Fibroblast of lung (primary cell): ENCODE measurements at regions not wholly inside any gene's neighbourhood (a gene's known extent, or its start where the extent isn't known, plus 50 kb on each side); places are given as distances from the start of the nearest gene placed in this dataset.

Experiments
- DNase-seq, 2 donors: peaks; one replicate each; pipeline versions ENCODE4 v3.0.0 to v3.0.0-alpha.2; 2010; ENCODE audit warnings: low read depth in 2 of 2
- H2AFZ ChIP-seq: 2 replicates; pipeline ENCODE4 v1.5.1; 2012; ENCODE audit warnings: low read length, control low read depth, inconsistent platforms
- H3K27ac ChIP-seq: 2 replicates; pipeline ENCODE4 v1.5.1; 2011; ENCODE audit warnings: low read length, control low read depth; ENCODE audit not compliant: insufficient read depth
- H3K27me3 ChIP-seq: 2 replicates; pipeline ENCODE4 v1.5.1; 2011; ENCODE audit warnings: mild to moderate bottlenecking, low read length; ENCODE audit not compliant: control insufficient read depth, insufficient read depth
- H3K36me3 ChIP-seq: 2 replicates; pipeline ENCODE4 v1.5.1; 2011; ENCODE audit warnings: low read length; ENCODE audit not compliant: control insufficient read depth, insufficient read depth
- H3K4me1 ChIP-seq: 2 replicates; pipeline ENCODE4 v1.5.1; 2011; ENCODE audit warnings: low read length; ENCODE audit not compliant: control insufficient read depth, insufficient read depth; ENCODE audit errors: extremely low read depth
- H3K4me2 ChIP-seq: 2 replicates; pipeline ENCODE4 v1.5.1; 2011; ENCODE audit warnings: low read length, control low read depth; ENCODE audit not compliant: insufficient read depth; ENCODE audit errors: extremely low read depth
- H3K4me3 ChIP-seq, 4 experiments: fragments of 200-600 bp in 1 of 4; sonication (generic) in 1 of 4; replicated peaks in 1 of 4; 2 replicates each; pipeline ENCODE4 v1.5.1; 2011 to 2016; ENCODE audit warnings: low read length in 4 of 4, low read depth in 3 of 4, mild to moderate bottlenecking in 3 of 4, control low read depth in 2 of 4, inconsistent platforms in 1 of 4, mixed read lengths in 1 of 4; ENCODE audit not compliant: insufficient read depth in 1 of 4; ENCODE audit errors: control extremely low read depth in 1 of 4
- H3K79me2 ChIP-seq: 2 replicates; pipeline ENCODE4 v1.5.1; 2012; ENCODE audit warnings: mild to moderate bottlenecking, low read length, inconsistent platforms; ENCODE audit not compliant: control insufficient read depth, insufficient read depth
- H3K9ac ChIP-seq: 2 replicates; pipeline ENCODE4 v1.5.1; 2011; ENCODE audit warnings: mild to moderate bottlenecking, low read length, control low read depth; ENCODE audit not compliant: insufficient read depth
- H3K9me3 ChIP-seq: 2 replicates; pipeline ENCODE4 v1.5.1; 2012; ENCODE audit warnings: low read depth, low read length; ENCODE audit not compliant: control insufficient read depth, insufficient read depth
- H4K20me1 ChIP-seq: 2 replicates; pipeline ENCODE4 v1.5.1; 2011; ENCODE audit warnings: low read length; ENCODE audit not compliant: control insufficient read depth, insufficient read depth; ENCODE audit errors: extremely low read depth
- EZH2 ChIP-seq: IDR thresholded peaks from 2 replicates; pipeline ENCODE4 v1.5.1; 2012; ENCODE audit warnings: low read length, control low read depth, mild to moderate bottlenecking; ENCODE audit errors: missing control alignments
- TF ChIP-seq, protein P1 (sequence below), 2 donors: IDR thresholded peaks in 1 of 2; conservative IDR thresholded peaks in 1 of 2; 1 replicate in 1 of 2; 2 replicates in 1 of 2; pipeline ENCODE4 v1.5.1; 2011 to 2012; ENCODE audit warnings: low read length in 2 of 2, control low read depth in 1 of 2, inconsistent platforms in 1 of 2, low read depth in 1 of 2, mild to moderate bottlenecking in 1 of 2

DNA sequence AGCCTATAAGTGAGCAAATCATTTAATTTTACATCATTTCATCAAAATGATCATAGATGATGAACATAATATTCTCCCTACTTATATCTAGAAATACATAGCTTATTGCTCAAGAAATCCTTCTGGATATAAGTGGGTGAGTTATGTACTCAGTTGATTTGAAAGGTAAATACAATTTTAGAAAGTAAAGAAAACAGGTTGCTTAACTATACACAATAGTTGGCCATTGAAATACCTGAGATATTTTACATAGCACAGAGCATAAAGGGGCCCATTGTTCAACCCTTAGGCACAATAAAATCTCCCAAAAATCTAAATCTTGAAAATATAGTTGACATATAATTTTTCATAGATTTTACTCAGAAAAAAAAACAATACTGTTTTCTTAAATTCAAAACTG, 782.0 kb upstream of the KLHL1 start:
- no peak overlapping the region for H3K4me2 ChIP-seq
- DNase-seq, result no peak
- no peak overlapping the region for H2AFZ ChIP-seq
- no peaks in the 10 kb centered on the region for H3K4me1 ChIP-seq
- H3K27ac ChIP-seq, result no peak overlapping the region
- no peaks in the 10 kb centered on the region for H3K9me3 ChIP-seq
- no peak for TF ChIP-seq EZH2
- TF ChIP-seq, protein P1, sequence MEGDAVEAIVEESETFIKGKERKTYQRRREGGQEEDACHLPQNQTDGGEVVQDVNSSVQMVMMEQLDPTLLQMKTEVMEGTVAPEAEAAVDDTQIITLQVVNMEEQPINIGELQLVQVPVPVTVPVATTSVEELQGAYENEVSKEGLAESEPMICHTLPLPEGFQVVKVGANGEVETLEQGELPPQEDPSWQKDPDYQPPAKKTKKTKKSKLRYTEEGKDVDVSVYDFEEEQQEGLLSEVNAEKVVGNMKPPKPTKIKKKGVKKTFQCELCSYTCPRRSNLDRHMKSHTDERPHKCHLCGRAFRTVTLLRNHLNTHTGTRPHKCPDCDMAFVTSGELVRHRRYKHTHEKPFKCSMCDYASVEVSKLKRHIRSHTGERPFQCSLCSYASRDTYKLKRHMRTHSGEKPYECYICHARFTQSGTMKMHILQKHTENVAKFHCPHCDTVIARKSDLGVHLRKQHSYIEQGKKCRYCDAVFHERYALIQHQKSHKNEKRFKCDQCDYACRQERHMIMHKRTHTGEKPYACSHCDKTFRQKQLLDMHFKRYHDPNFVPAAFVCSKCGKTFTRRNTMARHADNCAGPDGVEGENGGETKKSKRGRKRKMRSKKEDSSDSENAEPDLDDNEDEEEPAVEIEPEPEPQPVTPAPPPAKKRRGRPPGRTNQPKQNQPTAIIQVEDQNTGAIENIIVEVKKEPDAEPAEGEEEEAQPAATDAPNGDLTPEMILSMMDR (conservative IDR thresholded peaks at IDR 0.05 in 1 of 2, IDR thresholded peaks at IDR 0.05 in 1 of 2; ENCODE audit: low read depth in 1 of 2, low read length in 2 of 2), result no peak
- H3K79me2 ChIP-seq, result no peaks in the 10 kb centered on the region
- no peaks in the 10 kb centered on the region for H3K27me3 ChIP-seq
- no peaks in the 10 kb centered on the region for H4K20me1 ChIP-seq
- H3K4me3 ChIP-seq, result no peak overlapping the region
- H3K9ac ChIP-seq, result no peak overlapping the region
- H3K36me3 ChIP-seq, result no peaks in the 10 kb centered on the region

DNA sequence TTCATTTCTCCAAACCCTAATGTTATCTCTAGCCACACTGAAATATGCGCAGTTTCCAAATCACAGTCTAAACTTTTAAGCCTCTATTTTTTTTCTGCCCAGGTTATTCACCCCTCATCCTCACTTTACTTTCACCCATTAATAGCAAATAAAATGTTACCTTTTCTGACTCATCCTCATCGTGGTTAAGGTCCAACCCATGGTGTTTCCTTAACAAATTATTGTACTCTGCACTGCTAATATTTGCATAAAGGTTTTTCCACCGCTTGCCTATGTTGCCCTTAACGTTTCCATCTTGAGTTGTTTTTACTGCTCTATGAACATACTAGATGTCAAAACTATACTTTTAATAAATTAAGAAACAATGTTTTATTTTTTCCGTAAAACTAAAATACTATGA, 780.9 kb upstream of the KLHL1 start:
- Histone ChIP-seq H3K9me3 (no peaks in the 10 kb centered on the region), H2AFZ (no peak overlapping the region), H3K36me3 (no peaks in the 10 kb centered on the region), H3K4me2 (no peak overlapping the region), H3K79me2 (no peaks in the 10 kb centered on the region), H3K4me3 (no peak overlapping the region), H3K27me3 (no peaks in the 10 kb centered on the region), H4K20me1 (no peaks in the 10 kb centered on the region), H3K9ac (no peak overlapping the region), H3K27ac (no peak overlapping the region), H3K4me1 (no peaks in the 10 kb centered on the region)
- TF ChIP-seq EZH2, result no peak
- TF ChIP-seq, protein P1 (conservative IDR thresholded peaks at IDR 0.05 in 1 of 2, IDR thresholded peaks at IDR 0.05 in 1 of 2; ENCODE audit: low read depth in 1 of 2, low read length in 2 of 2), result no peak
- DNase-seq, result no peak

DNA sequence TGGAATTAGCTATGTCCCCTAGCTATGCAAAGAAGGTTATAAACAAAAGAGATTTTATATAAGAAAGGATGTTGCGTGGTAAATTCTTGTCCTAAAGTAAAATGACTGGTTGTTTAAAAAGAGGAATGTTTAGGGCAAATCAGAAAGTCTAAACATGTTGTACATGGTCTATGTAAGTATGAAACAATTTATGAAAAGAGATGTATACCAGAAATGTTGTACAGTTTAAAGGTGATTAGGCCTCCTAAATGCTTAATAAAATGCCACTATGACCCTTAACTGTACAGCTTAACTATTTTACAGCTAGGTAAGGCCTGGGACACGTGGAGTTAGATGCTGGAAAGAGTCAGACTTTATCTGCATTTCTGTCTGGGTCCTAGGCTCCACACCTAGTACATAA, 775.9 kb upstream of the KLHL1 start:
- no peak overlapping the region for H2AFZ ChIP-seq
- no peak overlapping the region for H3K9ac ChIP-seq
- no peaks in the 10 kb centered on the region for H3K36me3 ChIP-seq
- no peak overlapping the region for H3K27ac ChIP-seq
- no peak for DNase-seq
- no peaks in the 10 kb centered on the region for H3K4me1 ChIP-seq
- no peak overlapping the region for H3K4me2 ChIP-seq
- no peak for TF ChIP-seq EZH2
- TF ChIP-seq, protein P1 (conservative IDR thresholded peaks at IDR 0.05 in 1 of 2, IDR thresholded peaks at IDR 0.05 in 1 of 2; ENCODE audit: low read depth in 1 of 2, low read length in 2 of 2), result no peak
- H4K20me1 ChIP-seq, result no peaks in the 10 kb centered on the region
- H3K27me3 ChIP-seq, result no peaks in the 10 kb centered on the region
- H3K4me3 ChIP-seq, result no peak overlapping the region
- H3K79me2 ChIP-seq, result no peaks in the 10 kb centered on the region
- no peaks in the 10 kb centered on the region for H3K9me3 ChIP-seq
